ENCODE measurements at regions not wholly inside any gene's neighbourhood (a gene's known extent, or its start where the extent isn't known, plus 50 kb on each side); places are given as distances from the start of the nearest gene placed in this dataset.
"Not testable (repeated sequence)": the region's sequence is repeated elsewhere in the genome, so short reads cannot be mapped to it uniquely, and the experiment has no call there.

DNA sequence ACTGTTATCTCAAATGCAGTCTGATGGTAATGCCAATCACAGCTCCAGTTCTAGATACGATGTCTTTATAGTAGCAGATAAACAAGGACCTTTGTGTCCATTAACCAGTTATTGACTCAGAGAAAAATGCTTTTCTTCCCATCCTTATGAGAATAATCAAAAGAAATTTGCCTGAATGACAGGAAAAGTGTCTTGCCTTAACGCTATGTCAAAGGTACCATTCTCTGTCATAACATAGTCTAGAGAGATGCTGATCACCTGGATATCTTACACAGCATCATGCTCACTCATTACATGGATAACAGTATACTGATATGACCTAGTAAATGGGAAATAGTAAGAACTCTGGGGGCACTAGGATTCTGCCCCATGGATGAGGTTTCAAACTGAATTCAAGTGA is 151.7 kb upstream of the NEGR1 start:
- no peak overlapping the region for H3K4me3 ChIP-seq (replicated peaks; ENCODE audit: low read depth, low read length)
- DNase-seq (ENCODE audit: low read depth), result no peak
- TF ChIP-seq, protein P1, sequence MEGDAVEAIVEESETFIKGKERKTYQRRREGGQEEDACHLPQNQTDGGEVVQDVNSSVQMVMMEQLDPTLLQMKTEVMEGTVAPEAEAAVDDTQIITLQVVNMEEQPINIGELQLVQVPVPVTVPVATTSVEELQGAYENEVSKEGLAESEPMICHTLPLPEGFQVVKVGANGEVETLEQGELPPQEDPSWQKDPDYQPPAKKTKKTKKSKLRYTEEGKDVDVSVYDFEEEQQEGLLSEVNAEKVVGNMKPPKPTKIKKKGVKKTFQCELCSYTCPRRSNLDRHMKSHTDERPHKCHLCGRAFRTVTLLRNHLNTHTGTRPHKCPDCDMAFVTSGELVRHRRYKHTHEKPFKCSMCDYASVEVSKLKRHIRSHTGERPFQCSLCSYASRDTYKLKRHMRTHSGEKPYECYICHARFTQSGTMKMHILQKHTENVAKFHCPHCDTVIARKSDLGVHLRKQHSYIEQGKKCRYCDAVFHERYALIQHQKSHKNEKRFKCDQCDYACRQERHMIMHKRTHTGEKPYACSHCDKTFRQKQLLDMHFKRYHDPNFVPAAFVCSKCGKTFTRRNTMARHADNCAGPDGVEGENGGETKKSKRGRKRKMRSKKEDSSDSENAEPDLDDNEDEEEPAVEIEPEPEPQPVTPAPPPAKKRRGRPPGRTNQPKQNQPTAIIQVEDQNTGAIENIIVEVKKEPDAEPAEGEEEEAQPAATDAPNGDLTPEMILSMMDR (IDR thresholded peaks at IDR 0.05; ENCODE audit: low read length, missing control alignments), result no peak

DNA sequence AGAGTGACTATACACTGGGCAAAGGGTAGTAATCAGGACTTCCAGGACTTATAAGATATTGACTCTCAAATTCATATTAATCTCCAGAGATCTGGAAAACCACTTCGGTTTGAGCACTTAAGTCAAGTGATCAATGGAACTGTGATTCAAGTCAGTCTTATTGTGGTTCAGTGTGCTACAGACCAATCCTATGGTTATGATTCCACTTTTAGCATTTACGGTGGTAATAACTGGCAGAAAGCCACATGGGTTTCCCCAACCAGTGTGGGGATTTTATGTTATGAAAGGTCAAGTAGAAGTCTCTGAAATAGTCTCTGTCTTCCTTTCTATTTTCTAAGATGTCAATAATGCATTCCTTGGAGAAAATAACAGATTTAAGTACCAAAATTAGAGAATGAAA is 151.3 kb upstream of the NEGR1 start:
- DNase-seq (ENCODE audit: low read depth), result no peak
- no peak overlapping the region for H3K4me3 ChIP-seq (replicated peaks; ENCODE audit: low read depth, low read length)
- TF ChIP-seq, protein P1 (IDR thresholded peaks at IDR 0.05; ENCODE audit: low read length, missing control alignments), result no peak

DNA sequence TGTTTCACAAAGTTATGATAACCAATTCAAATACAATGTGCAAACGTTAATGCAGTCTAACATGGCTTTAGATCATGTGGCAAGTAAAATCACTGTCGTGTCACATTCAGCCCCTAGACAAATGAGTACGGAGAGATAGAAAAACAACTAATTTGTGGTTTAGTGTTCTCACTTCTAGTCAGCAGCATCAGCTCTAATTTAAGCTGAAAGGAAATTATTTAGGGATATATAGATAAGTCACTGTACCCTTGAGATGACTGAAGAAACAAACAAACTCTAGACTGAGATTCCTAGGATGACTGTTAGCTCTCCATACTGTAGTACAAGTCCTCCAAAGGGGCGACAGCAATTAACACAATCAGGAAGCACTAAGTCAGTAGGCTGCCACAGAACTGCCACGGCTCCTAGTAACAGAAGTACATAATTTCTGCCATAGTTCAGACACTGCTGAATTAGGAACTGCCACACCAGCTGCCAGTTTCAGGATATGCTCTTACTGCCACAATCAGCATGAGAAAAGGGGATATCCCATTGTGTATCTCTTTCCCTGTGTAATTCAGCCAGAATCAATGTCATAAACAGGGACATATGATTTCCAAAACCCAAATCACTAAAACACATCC is 150.4 kb upstream of the NEGR1 start:
- no peak for DNase-seq (ENCODE audit: low read depth)
- H3K4me3 ChIP-seq (replicated peaks; ENCODE audit: low read depth, low read length), result no peak overlapping the region
- TF ChIP-seq, protein P1 (IDR thresholded peaks at IDR 0.05; ENCODE audit: low read length, missing control alignments), result no peak

DNA sequence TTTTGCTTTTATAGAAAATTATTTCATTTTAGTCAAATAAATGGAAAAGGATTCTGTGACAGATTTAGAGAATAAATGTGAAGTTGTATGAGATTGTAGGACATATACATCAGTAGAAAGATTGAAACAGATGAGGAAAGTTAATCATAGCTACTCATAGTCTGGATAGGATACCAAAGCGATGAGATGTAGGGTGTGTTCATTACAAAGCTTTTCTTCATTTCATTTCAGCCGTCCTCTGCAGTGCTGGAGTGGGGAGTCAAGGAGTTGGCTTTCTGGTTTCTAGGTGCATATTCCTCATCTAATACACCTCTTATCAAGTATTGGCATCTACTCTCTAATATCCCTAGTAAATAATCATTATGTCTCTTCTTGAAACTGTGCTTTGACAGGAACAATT is 149.5 kb upstream of the NEGR1 start:
- DNase-seq (ENCODE audit: low read depth), result no peak
- TF ChIP-seq, protein P1 (IDR thresholded peaks at IDR 0.05; ENCODE audit: low read length, missing control alignments), result no peak

DNA sequence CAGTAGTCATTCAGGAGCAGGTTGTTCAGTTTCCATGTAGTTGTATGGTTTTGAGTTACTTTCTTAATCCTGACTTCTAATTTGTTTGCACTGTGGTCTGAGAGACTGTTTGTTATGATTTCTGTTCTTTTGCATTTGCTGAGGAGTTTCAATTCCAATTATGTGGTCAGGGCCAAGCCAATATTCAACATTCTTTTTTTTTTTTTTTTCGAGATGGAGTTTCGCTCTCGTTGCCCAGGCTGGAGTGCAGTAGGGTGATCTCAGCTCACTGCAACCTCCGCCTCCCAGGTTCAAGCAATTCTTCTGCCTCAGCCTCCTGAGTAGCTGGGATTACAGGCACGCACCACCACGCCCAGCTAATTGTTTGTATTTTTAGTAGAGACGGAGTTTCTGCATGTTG is 145.9 kb upstream of the NEGR1 start:
- not testable (repeated sequence) for DNase-seq (ENCODE audit: low read depth); H3K4me3 ChIP-seq (replicated peaks; ENCODE audit: low read depth, low read length)

More for the DNA sequence above, 149.5 kb upstream of the NEGR1 start:
- no peak overlapping the region for H3K4me3 ChIP-seq (replicated peaks; ENCODE audit: low read depth, low read length)

DNA sequence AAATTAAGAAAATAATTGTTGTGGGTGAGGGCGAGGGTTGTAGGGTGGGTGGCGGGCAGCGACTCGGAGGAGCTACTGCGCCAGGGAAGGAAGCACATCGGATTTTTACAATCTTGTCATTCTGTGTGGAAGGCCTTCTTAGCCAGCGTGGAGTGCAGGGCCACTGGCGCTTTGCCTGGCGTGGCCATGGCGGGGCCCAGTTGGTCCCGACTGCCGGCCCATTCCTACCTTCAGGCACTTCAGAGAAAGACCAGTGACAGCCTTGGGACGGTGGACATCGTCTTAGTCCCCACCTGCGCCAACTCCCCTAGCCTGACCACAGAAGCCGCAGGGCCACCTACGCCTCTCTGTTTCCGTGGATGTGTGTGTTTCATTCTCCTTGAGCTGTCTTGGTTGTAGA is 136.9 kb upstream of the NEGR1 start:
- H3K4me3 ChIP-seq (replicated peaks; ENCODE audit: low read depth, low read length), result no peak overlapping the region
- TF ChIP-seq, protein P1 (IDR thresholded peaks at IDR 0.05; ENCODE audit: low read length, missing control alignments), result no peak
- DNase-seq (ENCODE audit: low read depth), result no peak

DNA sequence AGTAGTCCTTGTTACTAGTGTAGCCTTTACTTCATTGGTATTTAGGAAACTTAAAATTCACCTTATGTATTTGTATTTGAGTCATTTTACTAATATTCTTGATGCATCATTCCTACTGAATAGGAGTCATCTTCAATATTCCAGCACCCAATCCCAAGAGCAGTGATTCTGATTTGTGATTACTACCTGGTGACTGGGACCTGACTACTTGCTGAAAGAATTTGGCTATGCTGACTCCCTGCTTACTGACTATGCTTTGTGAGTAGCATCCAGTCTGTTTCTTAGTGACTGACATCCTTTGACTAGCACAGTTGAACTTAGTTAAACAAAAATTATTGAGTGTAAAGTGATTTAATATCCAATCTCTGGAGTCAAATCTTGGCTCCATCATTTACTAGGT is 129.9 kb upstream of the NEGR1 start:
- DNase-seq (ENCODE audit: low read depth), result no peak
- TF ChIP-seq, protein P1 (IDR thresholded peaks at IDR 0.05; ENCODE audit: low read length, missing control alignments), result no peak
- no peak overlapping the region for H3K4me3 ChIP-seq (replicated peaks; ENCODE audit: low read depth, low read length)

Measured in fibroblast of pulmonary artery (primary cell).